ENCODE measurements at regions not wholly inside any gene's neighbourhood (a gene's known extent, or its start where the extent isn't known, plus 50 kb on each side); places are given as distances from the start of the nearest gene placed in this dataset.

- TF ChIP-seq CTCF (conservative IDR thresholded peaks at IDR 0.05) (no peak), ZFX (IDR thresholded peaks at IDR 0.05) (no peak)
Observed at GRCh38 chr3:189375532-189375931, 203.8 kb downstream of the TPRG1 start.

Measured in C4-2B (cell line).